Tibial artery (tissue), 4 donors: ENCODE measurements at regions not wholly inside any gene's neighbourhood (a gene's known extent, or its start where the extent isn't known, plus 50 kb on each side); places are given as distances from the start of the nearest gene placed in this dataset.

Experiments
- DNase-seq, 2 donors: peaks; one replicate each; pipeline ENCODE4 v3.0.0-alpha.2; 2019
- H3K27ac ChIP-seq, 2 donors: fragments of 200-600 bp; sonication (generic) in 1 of 2; 1 replicate in 1 of 2; 2 replicates in 1 of 2; pipeline ENCODE4 v1.5.1; 2018 to 2019; ENCODE audit warnings: mild to moderate bottlenecking in 1 of 2
- H3K27me3 ChIP-seq, 2 donors: fragments of 200-600 bp; sonication (generic) in 1 of 2; one replicate each; pipeline versions ENCODE4 v1.5.1 to v1.6.0; 2016 to 2019
- H3K36me3 ChIP-seq, 3 donors: fragments of 200-600 bp; sonication (generic) in 2 of 3; one replicate each; pipeline ENCODE4 v1.5.1; 2016 to 2019; ENCODE audit warnings: mild to moderate bottlenecking in 2 of 3
- H3K4me1 ChIP-seq, 4 donors: fragments of 200-600 bp; sonication (generic) in 2 of 4; 1 replicate in 3 of 4; 2 replicates in 1 of 4; pipeline ENCODE4 v1.5.1; 2016 to 2019
- H3K4me3 ChIP-seq, 2 donors: fragments of 200-600 bp; sonication (generic) in 1 of 2; 1 replicate in 1 of 2; 2 replicates in 1 of 2; pipeline ENCODE4 v1.5.1; 2018 to 2019; ENCODE audit warnings: mild to moderate bottlenecking in 2 of 2
- H3K9me3 ChIP-seq, 3 donors: fragments of 200-600 bp; sonication (generic) in 1 of 3; one replicate each; pipeline ENCODE4 v1.5.1; 2016 to 2019
- CTCF ChIP-seq, 2 experiments: fragments of 200-600 bp in 1 of 2; fragments of 450-650 bp in 1 of 2; IDR thresholded peaks; one replicate each; pipeline ENCODE4 v1.5.1; 2017 to 2019; ENCODE audit warnings: antibody characterized with exemption in 2 of 2, mild to moderate bottlenecking in 1 of 2, moderate library complexity in 1 of 2
- intact Hi-C: fragments of 100-400 bp; cut with DNase I; formaldehyde crosslinking; loops from one replicate; pipeline ENCODE4 v1.15.0; 2023; ENCODE audit warnings: low total_unique reads

DNA sequence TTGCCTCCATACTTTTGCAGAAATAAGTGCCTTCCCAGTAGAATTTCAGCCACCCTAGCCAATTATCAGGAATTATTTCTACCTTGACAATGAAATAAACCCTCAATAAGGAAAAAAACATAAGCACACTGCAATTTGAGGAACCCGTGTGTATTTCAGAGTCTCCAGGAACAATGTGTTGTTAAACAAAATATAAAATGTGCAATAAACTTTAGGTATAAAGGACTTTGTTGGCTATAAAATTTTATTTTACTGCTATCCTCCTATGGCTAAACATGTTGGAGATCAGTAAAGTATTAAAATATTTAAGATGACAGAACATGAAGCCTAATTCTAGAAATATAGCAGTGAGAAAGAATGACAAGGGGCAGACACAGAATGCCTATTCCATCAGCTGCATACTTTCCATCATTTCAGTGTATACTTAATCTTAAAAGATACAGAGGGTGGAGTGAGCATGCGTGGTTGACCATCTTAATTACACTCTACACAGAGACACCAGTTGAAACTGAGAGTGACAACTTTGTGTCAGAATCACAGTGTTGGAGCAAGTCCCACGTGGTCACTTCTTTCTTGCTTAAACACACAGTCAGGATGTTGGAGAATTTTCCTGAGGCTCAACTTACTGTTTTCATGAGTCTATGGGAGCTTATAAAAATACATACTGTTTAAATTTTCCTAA lies 79.0 kb upstream of the SUCLG2 start:
- Histone ChIP-seq H3K27me3 (no peaks in the 10 kb centered on the region), H3K4me3 (no peak overlapping the region), H3K4me1 (no peaks in the 10 kb centered on the region), H3K27ac (no peak overlapping the region), H3K9me3 (no peaks in the 10 kb centered on the region), H3K36me3 (no peaks in the 10 kb centered on the region)
- intact Hi-C loops = no loop called here
- no peak for TF ChIP-seq CTCF (IDR thresholded peaks at IDR 0.05)
- no peak for DNase-seq

DNA sequence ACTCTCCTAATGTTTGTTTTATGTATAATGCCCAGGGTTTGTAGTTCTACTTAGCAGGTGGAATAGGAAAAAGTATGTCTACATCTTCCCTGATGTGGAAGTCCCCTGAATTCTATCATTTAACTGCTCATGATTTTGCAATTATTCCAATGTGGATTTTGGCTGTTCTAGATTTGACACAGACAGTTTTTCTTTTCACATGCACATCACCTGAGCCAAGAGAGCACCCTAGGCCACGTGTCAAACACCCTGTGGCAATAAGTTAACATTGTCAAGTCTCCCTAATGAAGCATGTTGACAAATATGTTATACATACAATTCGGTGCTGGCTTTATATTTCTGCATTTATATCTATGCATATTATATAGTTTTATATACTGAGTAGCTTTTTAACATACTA lies 70.0 kb upstream of the SUCLG2 start:
- H3K9me3 ChIP-seq = peaks cover 0 to 10% (median 3%) of the 10 kb centered on the region in 3 donors
- TF ChIP-seq CTCF (IDR thresholded peaks at IDR 0.05) = no peak
- H3K27me3 ChIP-seq = no peaks in the 10 kb centered on the region
- H3K36me3 ChIP-seq = peaks cover 0 to 4% (median 0%) of the 10 kb centered on the region in 3 donors
- no peaks in the 10 kb centered on the region for H3K4me1 ChIP-seq
- DNase-seq = no peak
- no peak overlapping the region for H3K27ac ChIP-seq
- intact Hi-C loops = no loop called here
- H3K4me3 ChIP-seq = no peak overlapping the region

DNA sequence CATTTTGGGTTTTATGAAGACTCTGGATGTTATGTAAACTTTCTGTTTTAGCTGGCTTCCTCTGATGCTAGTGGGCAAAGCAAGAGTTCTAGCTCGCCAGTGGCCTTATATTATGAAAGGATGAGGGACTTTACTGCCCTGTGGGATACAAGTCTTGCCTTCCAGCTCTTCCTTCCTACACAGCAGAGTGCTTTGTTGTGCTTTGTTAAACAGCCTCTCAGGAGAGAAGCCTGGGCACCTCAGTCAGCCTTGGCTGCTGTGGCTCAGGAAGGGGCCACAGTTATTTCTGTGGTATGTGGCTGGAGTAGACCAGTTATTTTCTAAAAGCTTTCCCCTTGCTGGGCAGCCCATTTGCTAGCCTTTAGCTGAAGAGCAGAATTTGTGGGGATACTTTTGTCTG lies 69.5 kb upstream of the SUCLG2 start:
- DNase-seq = no peak
- Histone ChIP-seq H3K27ac (no peak overlapping the region), H3K27me3 (no peaks in the 10 kb centered on the region), H3K9me3 (peaks cover 0 to 10% (median 3%) of the 10 kb centered on the region in 3 donors), H3K4me1 (no peaks in the 10 kb centered on the region), H3K36me3 (peaks cover 0 to 4% (median 0%) of the 10 kb centered on the region in 3 donors), H3K4me3 (no peak overlapping the region)
- intact Hi-C loops = no loop called here
- TF ChIP-seq CTCF (IDR thresholded peaks at IDR 0.05) = no peak

DNA sequence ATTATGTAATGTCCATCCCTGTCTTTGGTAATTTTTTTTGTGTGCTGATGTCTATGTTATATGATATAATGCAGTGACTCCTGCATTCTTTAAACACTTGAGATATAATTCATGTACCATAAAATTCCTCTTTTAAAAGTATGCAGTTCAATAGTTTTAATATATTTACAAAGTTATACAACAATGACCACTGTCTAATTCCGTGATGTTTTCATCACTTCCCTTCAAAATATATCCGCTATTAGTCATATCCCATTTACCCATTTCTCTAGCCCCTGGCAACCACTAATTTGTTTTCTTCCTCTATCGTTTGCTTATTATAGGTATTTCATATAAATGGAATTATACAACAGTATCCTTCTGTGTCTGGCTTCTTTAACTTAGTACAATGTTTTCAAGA lies 64.9 kb upstream of the SUCLG2 start:
- no peak overlapping the region for H3K27ac ChIP-seq
- TF ChIP-seq CTCF (IDR thresholded peaks at IDR 0.05) = no peak
- peaks cover 0 to 10% (median 3%) of the 10 kb centered on the region in 3 donors for H3K9me3 ChIP-seq
- no peak for DNase-seq
- intact Hi-C loops = no loop called here
- no peaks in the 10 kb centered on the region for H3K27me3 ChIP-seq
- H3K4me1 ChIP-seq = no peaks in the 10 kb centered on the region
- H3K4me3 ChIP-seq = no peak overlapping the region
- H3K36me3 ChIP-seq = peaks cover 0 to 4% (median 0%) of the 10 kb centered on the region in 3 donors

DNA sequence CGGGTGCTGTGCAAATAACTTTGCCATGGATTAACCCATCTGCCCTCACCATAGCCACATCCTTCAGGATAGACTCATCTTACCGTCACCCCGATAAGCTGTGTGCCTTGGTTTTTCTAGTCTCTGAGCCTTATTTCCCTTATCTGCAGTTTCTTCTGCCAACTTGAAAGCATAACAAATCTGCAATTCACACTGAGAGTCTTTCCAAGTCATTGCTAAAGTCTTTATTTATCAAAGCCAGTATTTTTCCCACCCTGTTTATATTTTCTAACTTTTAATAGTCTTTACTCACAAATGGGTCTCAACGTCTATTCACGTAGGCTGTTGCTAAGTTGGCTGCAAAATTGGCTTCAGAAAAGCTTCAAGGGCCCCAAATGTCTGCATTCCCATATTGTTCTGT lies 61.6 kb upstream of the SUCLG2 start:
- no peak for TF ChIP-seq CTCF (IDR thresholded peaks at IDR 0.05)
- DNase-seq = no peak
- no peaks in the 10 kb centered on the region for H3K4me1 ChIP-seq
- H3K27ac ChIP-seq = no peak overlapping the region
- peaks cover 0 to 1% (median 0%) of the 10 kb centered on the region in 3 donors for H3K9me3 ChIP-seq
- no peak overlapping the region for H3K4me3 ChIP-seq
- H3K36me3 ChIP-seq = no peaks in the 10 kb centered on the region
- H3K27me3 ChIP-seq = no peaks in the 10 kb centered on the region
- intact Hi-C loops = no loop called here
